WTC11 (cell line): ENCODE measurements at regions not wholly inside any gene's neighbourhood (a gene's known extent, or its start where the extent isn't known, plus 50 kb on each side); places are given as distances from the start of the nearest gene placed in this dataset.

Experiments used
- ATAC-seq: fragments of 200-7000 bp; cut with Tn5 transposase; 2 replicates; pipeline ENCODE4 v1.10.0; 2021; ENCODE audit warnings: mild to moderate bottlenecking, moderate library complexity
- CTCF ChIA-PET: fragments of 300-600 bp; sonication (Branson Sonifier 250); formaldehyde crosslinking; loops from one replicate; lab custom pipeline; 2021; ENCODE audit warnings: antibody characterized with exemption; lab: Charles Lee
- POLR2A ChIA-PET: fragments of 350-600 bp; sonication (Branson Sonifier 250); formaldehyde crosslinking; loops from one replicate; lab custom pipeline; 2021; ENCODE audit warnings: antibody characterized with exemption; lab: Charles Lee
- DNase-seq: peaks from one replicate; pipeline ENCODE4 v3.0.0; 2021; ENCODE audit warnings: low spot score
- H3K27ac Mint-ChIP-seq: 2 replicates; pipeline ENCODE4 v1.8.0; 2021; ENCODE audit warnings: mixed read lengths
- H3K27me3 Mint-ChIP-seq: 2 replicates; pipeline ENCODE4 v1.8.0; 2021; ENCODE audit warnings: low read depth, mild to moderate bottlenecking, moderate library complexity, mixed read lengths
- H3K36me3 Mint-ChIP-seq: 2 replicates; pipeline ENCODE4 v1.8.0; 2021; ENCODE audit warnings: mixed read lengths
- H3K4me1 Mint-ChIP-seq: 2 replicates; pipeline ENCODE4 v1.8.0; 2022; ENCODE audit warnings: mixed read lengths
- H3K4me3 Mint-ChIP-seq: 2 replicates; pipeline ENCODE4 v1.8.0; 2021; ENCODE audit warnings: mild to moderate bottlenecking, moderate library complexity, mixed read lengths
- H3K9me3 Mint-ChIP-seq: 2 replicates; pipeline ENCODE4 v1.8.0; 2021; ENCODE audit warnings: mixed read lengths
- ATF1 ChIP-seq: sonication (generic); formaldehyde crosslinking; IDR thresholded peaks from 2 replicates; pipeline ENCODE4 v1.8.1; 2023; ENCODE audit warnings: mild to moderate bottlenecking, moderate library complexity, missing genetic modification reagents
- CREB1 ChIP-seq: sonication (generic); formaldehyde crosslinking; IDR thresholded peaks from 2 replicates; pipeline ENCODE4 v1.8.0; 2023; ENCODE audit warnings: mild to moderate bottlenecking, missing genetic modification reagents
- ELF4 ChIP-seq: sonication (generic); formaldehyde crosslinking; IDR thresholded peaks from 2 replicates; pipeline ENCODE4 v1.8.1; 2022; ENCODE audit warnings: low read depth, mild to moderate bottlenecking, moderate library complexity, missing genetic modification reagents
- GRHL2 ChIP-seq: fragments of 250-450 bp; sonication (Bioruptor Pico); IDR thresholded peaks from 2 replicates; pipeline ENCODE4 v1.8.0; 2022; ENCODE audit warnings: mild to moderate bottlenecking, moderate library complexity; ENCODE audit not compliant: insufficient replicate concordance, severe bottlenecking
- GTF2I ChIP-seq: fragments of 250-450 bp; sonication (Bioruptor Pico); conservative IDR thresholded peaks from 2 replicates; pipeline ENCODE4 v1.4.0; 2021; ENCODE audit warnings: mild to moderate bottlenecking
- MYBL2 ChIP-seq: sonication (generic); formaldehyde crosslinking; IDR thresholded peaks from 2 replicates; pipeline ENCODE4 v1.8.1; 2023; ENCODE audit warnings: mild to moderate bottlenecking, moderate library complexity, missing genetic modification reagents
- NR1H2 ChIP-seq: sonication (generic); formaldehyde crosslinking; IDR thresholded peaks from 2 replicates; pipeline ENCODE4 v1.9.0; 2021; ENCODE audit warnings: mild to moderate bottlenecking, moderate library complexity, missing genetic modification reagents
- RORB ChIP-seq: fragments of 250-450 bp; sonication (Bioruptor Pico); IDR thresholded peaks from 2 replicates; pipeline ENCODE4 v1.9.0; 2021; ENCODE audit warnings: mild to moderate bottlenecking
- TCF7 ChIP-seq: sonication (generic); formaldehyde crosslinking; IDR thresholded peaks from 2 replicates; pipeline ENCODE4 v1.8.0; 2022; ENCODE audit warnings: mild to moderate bottlenecking, low read depth, missing genetic modification reagents, moderate library complexity
- TEAD1 ChIP-seq: sonication (generic); formaldehyde crosslinking; IDR thresholded peaks from 2 replicates; pipeline ENCODE4 v1.8.0; 2022; ENCODE audit warnings: mild to moderate bottlenecking, missing genetic modification reagents
- ZBTB21 ChIP-seq: sonication (generic); formaldehyde crosslinking; IDR thresholded peaks from 2 replicates; pipeline ENCODE4 v1.8.1; 2023; ENCODE audit warnings: mild to moderate bottlenecking, missing genetic modification reagents, borderline replicate concordance
- ZNF317 ChIP-seq: sonication (generic); formaldehyde crosslinking; IDR thresholded peaks from 2 replicates; pipeline ENCODE4 v1.8.1; 2023; ENCODE audit warnings: low read depth, mild to moderate bottlenecking, moderate library complexity, missing genetic modification reagents, borderline replicate concordance
- ZNF396 ChIP-seq: fragments of 250-450 bp; sonication (Bioruptor Pico); IDR thresholded peaks from 2 replicates; pipeline ENCODE4 v1.8.0; 2021; ENCODE audit warnings: mild to moderate bottlenecking, moderate library complexity, borderline replicate concordance
- ZNF671 ChIP-seq: fragments of 250-450 bp; sonication (Bioruptor Pico); IDR thresholded peaks from 2 replicates; pipeline ENCODE4 v1.8.0; 2021; ENCODE audit warnings: mild to moderate bottlenecking
- TF ChIP-seq, protein P1 (sequence below): sonication (generic); formaldehyde crosslinking; IDR thresholded peaks from 2 replicates; pipeline ENCODE4 v1.8.1; 2023; ENCODE audit warnings: mild to moderate bottlenecking, missing genetic modification reagents, borderline replicate concordance
- TF ChIP-seq, protein P2 (sequence below): fragments of 250-450 bp; sonication (Bioruptor Pico); conservative IDR thresholded peaks from 2 replicates; pipeline ENCODE4 v1.9.0; 2021; ENCODE audit warnings: mild to moderate bottlenecking
- TF ChIP-seq, protein P3 (sequence below): sonication (generic); formaldehyde crosslinking; IDR thresholded peaks from 2 replicates; pipeline ENCODE4 v1.8.0; 2023; ENCODE audit warnings: missing genetic modification reagents, mild to moderate bottlenecking, borderline replicate concordance
- TF ChIP-seq, protein P4 (sequence below): sonication (generic); formaldehyde crosslinking; IDR thresholded peaks from 2 replicates; pipeline ENCODE4 v1.8.0; 2023; ENCODE audit warnings: missing genetic modification reagents

DNA sequence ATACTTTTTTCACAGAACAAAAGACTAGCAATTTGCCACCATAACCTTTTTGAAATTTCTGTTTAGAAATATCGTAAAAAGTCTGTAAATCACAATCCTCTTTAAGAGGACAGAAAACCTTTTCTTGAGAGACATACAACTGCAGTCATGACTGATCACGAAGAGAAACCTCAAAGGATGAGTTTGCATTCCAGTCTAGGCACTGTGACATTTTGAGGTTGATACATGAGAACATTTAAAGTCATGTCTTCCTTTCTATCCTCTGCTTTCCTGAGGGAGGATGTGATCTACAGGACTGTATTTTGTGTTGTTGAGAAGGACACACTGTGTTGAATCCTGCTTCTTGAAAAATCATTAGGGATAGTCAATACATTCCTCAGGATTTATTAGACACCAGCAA is 476.7 kb upstream of the CCDC179 start:
- ChIA-PET POLR2A (no interaction called here), CTCF (no interaction called here)
- Mint-ChIP-seq H3K36me3 (no peaks in the 10 kb centered on the region), H3K27ac (no peak overlapping the region), H3K4me3 (no peak overlapping the region), H3K27me3 (no peaks in the 10 kb centered on the region), H3K4me1 (peaks cover 4% of the 10 kb centered on the region; the same call in 1 of the 2 replicates), H3K9me3 (peaks cover 7% of the 10 kb centered on the region)
- no peak for ATAC-seq
- DNase-seq = no peak
- TF ChIP-seq RORB (no peak), NR1H2 (CRISPR knock-in tag) (no peak)

DNA sequence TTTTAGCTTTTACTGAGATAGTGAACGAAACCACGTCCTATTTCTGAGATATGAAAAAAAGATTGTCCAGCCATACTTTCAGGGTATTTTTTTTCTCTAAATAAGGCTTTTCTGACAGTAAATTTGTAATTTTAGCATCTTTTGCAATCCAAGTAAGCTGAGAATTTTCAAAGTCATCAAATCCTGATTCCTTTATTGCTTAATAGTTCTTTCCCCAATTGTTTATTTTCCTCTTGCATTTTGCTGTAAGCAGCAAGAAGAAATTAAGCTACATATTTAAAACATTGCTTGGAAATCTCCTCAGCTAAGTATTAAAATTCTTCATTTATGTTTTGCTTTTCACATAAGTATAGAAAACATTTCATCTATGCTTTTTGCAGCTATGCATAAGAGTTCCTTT is 493.3 kb upstream of the CCDC179 start:
- no peak for ATAC-seq
- Mint-ChIP-seq H3K36me3 (no peaks in the 10 kb centered on the region), H3K4me1 (0 out of 2 replicates have a peak, but pooled peaks cover 2% of the 10 kb centered on the region), H3K9me3 (peaks cover 24% of the 10 kb centered on the region), H3K4me3 (no peak overlapping the region), H3K27me3 (no peaks in the 10 kb centered on the region), H3K27ac (no peak overlapping the region)
- POLR2A ChIA-PET = interaction anchor here (0.7 kb wide), 1 partner anchor 832 kb away, joined by 3 read pairs; no protein-coding TSS in a partner anchor
- no peak for DNase-seq
- TF ChIP-seq ELF4 (CRISPR knock-in tag) = no peak
- no peak for TF ChIP-seq MYBL2
- TF ChIP-seq, protein P1, sequence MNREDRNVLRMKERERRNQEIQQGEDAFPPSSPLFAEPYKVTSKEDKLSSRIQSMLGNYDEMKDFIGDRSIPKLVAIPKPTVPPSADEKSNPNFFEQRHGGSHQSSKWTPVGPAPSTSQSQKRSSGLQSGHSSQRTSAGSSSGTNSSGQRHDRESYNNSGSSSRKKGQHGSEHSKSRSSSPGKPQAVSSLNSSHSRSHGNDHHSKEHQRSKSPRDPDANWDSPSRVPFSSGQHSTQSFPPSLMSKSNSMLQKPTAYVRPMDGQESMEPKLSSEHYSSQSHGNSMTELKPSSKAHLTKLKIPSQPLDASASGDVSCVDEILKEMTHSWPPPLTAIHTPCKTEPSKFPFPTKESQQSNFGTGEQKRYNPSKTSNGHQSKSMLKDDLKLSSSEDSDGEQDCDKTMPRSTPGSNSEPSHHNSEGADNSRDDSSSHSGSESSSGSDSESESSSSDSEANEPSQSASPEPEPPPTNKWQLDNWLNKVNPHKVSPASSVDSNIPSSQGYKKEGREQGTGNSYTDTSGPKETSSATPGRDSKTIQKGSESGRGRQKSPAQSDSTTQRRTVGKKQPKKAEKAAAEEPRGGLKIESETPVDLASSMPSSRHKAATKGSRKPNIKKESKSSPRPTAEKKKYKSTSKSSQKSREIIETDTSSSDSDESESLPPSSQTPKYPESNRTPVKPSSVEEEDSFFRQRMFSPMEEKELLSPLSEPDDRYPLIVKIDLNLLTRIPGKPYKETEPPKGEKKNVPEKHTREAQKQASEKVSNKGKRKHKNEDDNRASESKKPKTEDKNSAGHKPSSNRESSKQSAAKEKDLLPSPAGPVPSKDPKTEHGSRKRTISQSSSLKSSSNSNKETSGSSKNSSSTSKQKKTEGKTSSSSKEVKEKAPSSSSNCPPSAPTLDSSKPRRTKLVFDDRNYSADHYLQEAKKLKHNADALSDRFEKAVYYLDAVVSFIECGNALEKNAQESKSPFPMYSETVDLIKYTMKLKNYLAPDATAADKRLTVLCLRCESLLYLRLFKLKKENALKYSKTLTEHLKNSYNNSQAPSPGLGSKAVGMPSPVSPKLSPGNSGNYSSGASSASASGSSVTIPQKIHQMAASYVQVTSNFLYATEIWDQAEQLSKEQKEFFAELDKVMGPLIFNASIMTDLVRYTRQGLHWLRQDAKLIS (CRISPR knock-in tag) = no peak
- TF ChIP-seq, protein P2, sequence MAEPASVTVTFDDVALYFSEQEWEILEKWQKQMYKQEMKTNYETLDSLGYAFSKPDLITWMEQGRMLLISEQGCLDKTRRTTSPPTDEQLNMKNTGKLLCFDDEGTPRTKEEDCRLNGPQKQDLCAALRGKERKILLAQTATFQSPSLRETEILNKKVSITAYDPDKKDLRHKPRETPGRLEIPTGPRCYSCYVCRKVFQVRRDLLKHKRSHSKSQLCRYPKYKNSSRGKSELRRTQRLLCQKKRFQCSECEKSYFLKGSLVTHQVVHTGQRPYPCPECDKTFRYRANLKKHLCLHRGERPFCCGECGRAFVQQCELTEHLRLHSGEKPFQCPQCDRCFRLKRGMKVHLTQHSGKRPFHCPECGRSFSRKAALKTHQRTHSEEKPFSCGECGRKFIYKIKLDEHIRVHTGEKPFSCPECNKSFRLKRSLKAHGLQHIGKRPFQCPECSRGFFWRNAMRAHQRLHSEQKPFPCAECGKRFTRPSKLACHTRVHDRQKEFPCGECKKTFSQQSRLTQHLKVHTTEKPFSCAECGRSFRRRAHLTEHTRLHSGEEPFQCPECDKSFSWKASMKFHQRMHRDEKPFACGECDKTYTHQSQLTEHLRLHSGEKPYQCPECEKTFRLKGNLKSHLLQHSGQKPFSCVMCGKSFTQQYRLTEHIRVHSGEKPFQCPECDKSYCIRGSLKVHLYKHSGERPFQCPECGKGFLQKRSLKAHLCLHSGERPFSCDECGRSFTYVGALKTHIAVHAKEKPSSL = no peak
- TF ChIP-seq ZNF671 (CRISPR knock-in tag) = no peak
- no peak for TF ChIP-seq GRHL2 (CRISPR knock-in tag)
- TF ChIP-seq, protein P3, sequence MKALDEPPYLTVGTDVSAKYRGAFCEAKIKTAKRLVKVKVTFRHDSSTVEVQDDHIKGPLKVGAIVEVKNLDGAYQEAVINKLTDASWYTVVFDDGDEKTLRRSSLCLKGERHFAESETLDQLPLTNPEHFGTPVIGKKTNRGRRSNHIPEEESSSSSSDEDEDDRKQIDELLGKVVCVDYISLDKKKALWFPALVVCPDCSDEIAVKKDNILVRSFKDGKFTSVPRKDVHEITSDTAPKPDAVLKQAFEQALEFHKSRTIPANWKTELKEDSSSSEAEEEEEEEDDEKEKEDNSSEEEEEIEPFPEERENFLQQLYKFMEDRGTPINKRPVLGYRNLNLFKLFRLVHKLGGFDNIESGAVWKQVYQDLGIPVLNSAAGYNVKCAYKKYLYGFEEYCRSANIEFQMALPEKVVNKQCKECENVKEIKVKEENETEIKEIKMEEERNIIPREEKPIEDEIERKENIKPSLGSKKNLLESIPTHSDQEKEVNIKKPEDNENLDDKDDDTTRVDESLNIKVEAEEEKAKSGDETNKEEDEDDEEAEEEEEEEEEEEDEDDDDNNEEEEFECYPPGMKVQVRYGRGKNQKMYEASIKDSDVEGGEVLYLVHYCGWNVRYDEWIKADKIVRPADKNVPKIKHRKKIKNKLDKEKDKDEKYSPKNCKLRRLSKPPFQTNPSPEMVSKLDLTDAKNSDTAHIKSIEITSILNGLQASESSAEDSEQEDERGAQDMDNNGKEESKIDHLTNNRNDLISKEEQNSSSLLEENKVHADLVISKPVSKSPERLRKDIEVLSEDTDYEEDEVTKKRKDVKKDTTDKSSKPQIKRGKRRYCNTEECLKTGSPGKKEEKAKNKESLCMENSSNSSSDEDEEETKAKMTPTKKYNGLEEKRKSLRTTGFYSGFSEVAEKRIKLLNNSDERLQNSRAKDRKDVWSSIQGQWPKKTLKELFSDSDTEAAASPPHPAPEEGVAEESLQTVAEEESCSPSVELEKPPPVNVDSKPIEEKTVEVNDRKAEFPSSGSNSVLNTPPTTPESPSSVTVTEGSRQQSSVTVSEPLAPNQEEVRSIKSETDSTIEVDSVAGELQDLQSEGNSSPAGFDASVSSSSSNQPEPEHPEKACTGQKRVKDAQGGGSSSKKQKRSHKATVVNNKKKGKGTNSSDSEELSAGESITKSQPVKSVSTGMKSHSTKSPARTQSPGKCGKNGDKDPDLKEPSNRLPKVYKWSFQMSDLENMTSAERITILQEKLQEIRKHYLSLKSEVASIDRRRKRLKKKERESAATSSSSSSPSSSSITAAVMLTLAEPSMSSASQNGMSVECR (CRISPR knock-in tag) = no peak
- no peak for TF ChIP-seq CREB1 (CRISPR knock-in tag)
- TF ChIP-seq ZNF396 (CRISPR knock-in tag) = no peak
- TF ChIP-seq TEAD1 (CRISPR knock-in tag) = no peak
- TF ChIP-seq GTF2I = no peak
- TF ChIP-seq ATF1 (CRISPR knock-in tag) = no peak
- no peak for TF ChIP-seq ZBTB21 (CRISPR knock-in tag)
- TF ChIP-seq ZNF317 (CRISPR knock-in tag) = no peak
- TF ChIP-seq, protein P4, sequence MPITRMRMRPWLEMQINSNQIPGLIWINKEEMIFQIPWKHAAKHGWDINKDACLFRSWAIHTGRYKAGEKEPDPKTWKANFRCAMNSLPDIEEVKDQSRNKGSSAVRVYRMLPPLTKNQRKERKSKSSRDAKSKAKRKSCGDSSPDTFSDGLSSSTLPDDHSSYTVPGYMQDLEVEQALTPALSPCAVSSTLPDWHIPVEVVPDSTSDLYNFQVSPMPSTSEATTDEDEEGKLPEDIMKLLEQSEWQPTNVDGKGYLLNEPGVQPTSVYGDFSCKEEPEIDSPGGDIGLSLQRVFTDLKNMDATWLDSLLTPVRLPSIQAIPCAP (CRISPR knock-in tag) = no peak
- no peak for TF ChIP-seq TCF7 (CRISPR knock-in tag)
- CTCF ChIA-PET = no interaction called here
